ENCODE measurements at regions not wholly inside any gene's neighbourhood (a gene's known extent, or its start where the extent isn't known, plus 50 kb on each side); places are given as distances from the start of the nearest gene placed in this dataset.

- TF ChIP-seq CTCF (IDR thresholded peaks at IDR 0.05; ENCODE audit: insufficient read depth, low read length): no peak
- no peak overlapping the region for H3K4me3 ChIP-seq (ENCODE audit: low read depth, low read length)
- DNase-seq (ENCODE audit: low read depth): no peak
These were observed 78.3 kb downstream of the RMI2 start for GRCh38 chr16:11423315-11424117.

- DNase-seq (ENCODE audit: low read depth): no peak
- TF ChIP-seq CTCF (IDR thresholded peaks at IDR 0.05; ENCODE audit: insufficient read depth, low read length): no peak
- no peak overlapping the region for H3K4me3 ChIP-seq (ENCODE audit: low read depth, low read length)
These were observed 78.8 kb downstream of the RMI2 start for GRCh38 chr16:11424118-11424460.

- no peak for TF ChIP-seq CTCF (IDR thresholded peaks at IDR 0.05; ENCODE audit: insufficient read depth, low read length)
- H3K4me3 ChIP-seq (ENCODE audit: low read depth, low read length): no peak overlapping the region
- DNase-seq (ENCODE audit: low read depth): no peak
These were observed 79.9 kb downstream of the RMI2 start for GRCh38 chr16:11425140-11425539.

DNA sequence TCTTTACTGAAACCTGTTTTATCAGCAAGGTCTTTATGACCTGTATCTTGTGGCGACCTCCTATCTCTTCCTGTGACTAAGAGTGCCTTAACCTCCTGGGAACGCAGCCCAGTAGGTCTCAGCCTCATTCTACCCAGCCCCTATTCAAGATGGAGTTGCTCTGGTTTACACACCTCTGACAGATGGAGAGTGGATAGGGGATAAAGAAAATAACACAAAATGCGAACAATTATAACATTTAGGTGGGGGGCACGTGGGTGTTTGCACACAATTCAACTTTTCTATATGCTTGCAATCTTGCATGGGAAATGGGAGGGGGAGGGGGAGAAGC lies 83.3 kb downstream of the RMI2 start:
- no peak overlapping the region for H3K4me3 ChIP-seq (ENCODE audit: low read depth, low read length)
- no peak for TF ChIP-seq CTCF (IDR thresholded peaks at IDR 0.05; ENCODE audit: insufficient read depth, low read length)
- DNase-seq (ENCODE audit: low read depth): no peak

DNA sequence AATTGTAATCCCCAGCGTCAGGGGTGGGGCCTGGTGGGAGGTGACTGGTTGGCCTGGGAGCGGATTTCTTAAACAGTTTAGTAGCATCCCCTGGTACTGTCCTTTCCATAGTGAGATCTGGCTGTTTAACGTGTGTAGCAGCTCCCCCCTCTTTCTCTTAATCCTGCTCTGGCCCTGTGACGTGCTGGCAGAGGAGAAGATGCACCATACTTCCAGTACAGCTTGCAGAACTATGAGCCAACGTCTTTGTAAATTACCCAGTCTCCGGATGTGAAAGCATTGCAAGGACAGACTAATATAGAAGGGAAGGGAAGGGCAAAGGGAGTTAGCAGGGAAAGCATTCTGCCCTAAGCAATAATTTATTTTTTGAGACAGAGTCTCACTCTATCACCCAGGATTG lies 83.9 kb downstream of the RMI2 start:
- H3K4me3 ChIP-seq (ENCODE audit: low read depth, low read length): no peak overlapping the region
- no peak for TF ChIP-seq CTCF (IDR thresholded peaks at IDR 0.05; ENCODE audit: insufficient read depth, low read length)
- DNase-seq (ENCODE audit: low read depth): no peak

DNA sequence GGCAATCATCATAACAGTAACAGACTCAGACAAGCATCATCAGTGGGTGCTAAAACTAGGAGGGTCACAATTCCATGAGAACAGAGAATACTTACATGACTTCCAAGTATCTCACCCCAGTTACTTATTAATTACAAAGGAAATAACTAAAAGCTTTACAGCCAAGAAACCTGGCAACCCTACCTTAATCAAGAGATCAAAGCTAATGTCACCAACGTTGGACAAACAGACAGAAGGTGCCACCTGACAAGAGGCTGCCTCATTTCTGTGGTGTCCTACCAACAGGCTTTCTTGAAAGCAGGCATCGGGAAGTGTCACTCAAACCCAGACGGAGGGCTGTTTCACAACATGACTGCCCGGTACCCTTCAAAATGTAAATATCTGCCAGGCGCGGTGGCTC lies 84.6 kb downstream of the RMI2 start:
- H3K4me3 ChIP-seq (ENCODE audit: low read depth, low read length): no peak overlapping the region
- no peak for TF ChIP-seq CTCF (IDR thresholded peaks at IDR 0.05; ENCODE audit: insufficient read depth, low read length)
- DNase-seq (ENCODE audit: low read depth): no peak
